GM19239 (cell line): ENCODE measurements at regions not wholly inside any gene's neighbourhood (a gene's known extent, or its start where the extent isn't known, plus 50 kb on each side); places are given as distances from the start of the nearest gene placed in this dataset.

Experiments
- DNase-seq: peaks from one replicate; pipeline ENCODE4 v3.0.0; 2011; ENCODE audit warnings: low spot score; ENCODE audit not compliant: insufficient read length
- FAIRE-seq: peaks from 2 replicates; lab custom pipeline; 2011; peaks lifted over from hg19 to GRCh38; lab: Jason Lieb, UNC

DNA sequence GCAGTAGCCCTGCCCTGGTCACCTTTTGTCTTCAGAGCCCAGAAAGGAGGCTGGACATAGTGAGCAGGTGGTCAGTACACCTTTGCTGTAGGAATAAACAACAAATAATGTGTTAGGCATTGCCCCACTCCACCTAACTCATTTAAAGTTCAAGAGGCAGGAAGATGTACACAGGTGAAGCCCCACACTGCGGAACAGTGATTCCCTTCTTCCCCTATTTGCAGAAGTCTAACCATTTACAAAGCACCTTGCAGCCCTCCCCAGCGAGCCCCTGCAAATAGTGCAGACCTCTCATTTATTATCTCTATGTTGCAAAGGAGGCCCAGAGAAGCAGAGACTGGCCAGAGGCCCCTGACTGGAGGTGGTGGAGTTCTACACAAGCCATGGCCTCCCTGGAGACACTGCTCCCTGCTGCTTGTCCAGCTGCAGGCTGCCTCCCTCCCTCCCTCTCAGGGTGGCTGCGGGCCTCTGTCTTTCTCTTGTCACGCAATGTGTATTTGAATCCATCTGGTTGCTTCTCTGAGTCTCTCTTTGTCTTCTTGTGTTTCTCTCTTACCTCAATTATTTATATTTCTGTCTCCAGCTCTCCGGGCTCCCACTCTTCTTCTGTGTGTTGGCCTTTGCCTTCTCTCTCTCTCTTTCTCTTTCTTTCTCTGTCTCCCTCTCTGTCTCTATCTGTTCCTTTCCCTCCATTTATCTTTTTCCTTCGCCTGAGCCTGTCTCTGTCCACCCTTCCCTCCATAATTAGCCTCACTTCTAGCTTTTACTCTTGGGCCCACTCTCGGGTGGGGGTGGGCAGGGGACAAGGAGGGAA is 59.1 kb upstream of the PRDM11 start:
- no peak for DNase-seq

DNA sequence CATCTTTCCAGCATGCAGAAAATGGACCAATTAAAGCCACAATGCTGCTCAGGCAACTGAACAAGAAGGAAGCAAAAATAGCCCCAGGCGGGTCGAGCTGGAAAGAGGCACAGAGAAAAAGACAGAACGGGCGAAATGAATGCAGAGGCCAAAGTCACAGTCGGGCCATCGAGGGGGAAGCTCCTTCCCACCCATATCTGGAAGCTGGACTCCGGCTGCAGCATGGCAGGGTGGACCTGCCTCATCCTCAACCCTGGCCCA is 58.6 kb upstream of the PRDM11 start:
- FAIRE-seq (no peak), DNase-seq (no peak)

More for the DNA sequence above, 59.1 kb upstream of the PRDM11 start:
- no peak for FAIRE-seq

DNA sequence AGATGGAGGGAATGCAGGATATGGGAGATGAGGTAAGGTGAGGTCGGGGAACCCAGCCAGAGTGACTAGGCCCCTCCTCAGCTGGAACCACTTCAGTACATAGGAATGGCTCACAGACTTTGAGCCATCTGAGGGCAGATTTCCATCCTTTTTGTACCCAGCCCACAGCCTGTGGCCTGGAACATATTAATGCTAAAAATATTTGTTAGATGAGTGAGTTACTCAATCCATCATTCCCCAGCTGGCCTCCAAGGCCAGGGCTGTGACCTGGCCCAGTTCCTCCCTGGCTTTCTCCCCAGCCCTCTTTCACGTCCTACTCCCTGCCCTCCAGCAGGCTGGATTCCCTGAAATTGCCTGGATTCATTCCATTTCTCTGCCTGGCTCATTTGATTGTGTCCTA is 57.2 kb upstream of the PRDM11 start:
- DNase-seq (no peak), FAIRE-seq (no peak)

DNA sequence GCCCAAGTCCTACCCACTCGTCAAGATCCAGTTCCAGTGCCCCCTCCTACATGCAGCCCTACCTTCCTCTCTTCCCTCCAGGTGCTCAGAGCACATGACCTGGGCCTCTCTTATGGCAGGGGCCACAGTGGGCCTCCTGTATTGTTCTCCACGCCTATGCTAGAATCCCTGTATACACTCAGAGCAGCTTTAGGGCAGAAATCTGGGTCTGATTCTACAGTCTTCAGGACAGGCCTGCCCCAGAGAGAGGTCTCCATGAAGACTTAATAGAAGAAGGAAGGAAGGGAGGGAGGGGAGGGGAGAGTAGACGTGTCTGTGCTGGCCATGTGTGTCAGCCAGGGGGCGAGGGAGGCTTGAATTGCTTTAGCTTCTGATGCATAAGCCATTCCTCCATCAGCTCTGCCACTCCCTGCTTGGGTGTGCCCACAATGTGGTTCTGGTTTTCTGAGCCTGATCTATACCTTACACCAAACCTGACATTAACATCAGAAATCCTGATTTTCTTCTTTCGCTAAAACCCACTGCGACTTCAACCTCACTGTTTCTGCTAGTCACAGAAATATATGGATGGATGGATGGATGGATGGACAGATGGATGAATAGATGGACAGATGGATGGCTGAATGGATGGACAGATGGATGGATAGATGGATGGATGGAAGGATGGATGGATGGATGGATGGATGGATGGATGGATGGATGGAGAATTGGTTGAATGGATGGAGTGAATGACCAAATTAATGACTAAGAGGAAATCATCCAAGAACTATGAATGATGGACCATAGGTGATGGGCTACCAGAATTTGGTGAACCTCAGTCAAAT is 56.6 kb upstream of the PRDM11 start:
- DNase-seq (no peak), FAIRE-seq (no peak)

DNA sequence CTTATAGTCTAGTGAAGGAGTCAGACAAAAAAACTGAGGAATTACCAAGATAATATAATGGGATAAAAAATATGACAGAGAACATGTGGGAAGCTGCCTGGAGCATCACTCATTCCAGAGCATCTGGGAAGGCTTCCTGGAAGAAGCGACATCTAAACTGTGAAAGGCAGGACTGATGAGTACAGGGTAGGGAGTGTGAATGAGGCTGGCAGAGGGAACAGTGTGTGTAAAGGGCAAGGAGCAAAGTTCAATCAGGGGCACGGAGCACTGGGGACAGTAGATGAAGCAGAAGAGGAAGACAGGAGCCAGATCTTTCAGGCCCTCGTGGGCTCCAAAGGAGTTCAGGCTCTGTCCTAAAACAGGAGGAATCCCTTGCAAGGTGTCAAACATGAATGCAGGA is 55.8 kb upstream of the PRDM11 start:
- DNase-seq (no peak), FAIRE-seq (no peak)

DNA sequence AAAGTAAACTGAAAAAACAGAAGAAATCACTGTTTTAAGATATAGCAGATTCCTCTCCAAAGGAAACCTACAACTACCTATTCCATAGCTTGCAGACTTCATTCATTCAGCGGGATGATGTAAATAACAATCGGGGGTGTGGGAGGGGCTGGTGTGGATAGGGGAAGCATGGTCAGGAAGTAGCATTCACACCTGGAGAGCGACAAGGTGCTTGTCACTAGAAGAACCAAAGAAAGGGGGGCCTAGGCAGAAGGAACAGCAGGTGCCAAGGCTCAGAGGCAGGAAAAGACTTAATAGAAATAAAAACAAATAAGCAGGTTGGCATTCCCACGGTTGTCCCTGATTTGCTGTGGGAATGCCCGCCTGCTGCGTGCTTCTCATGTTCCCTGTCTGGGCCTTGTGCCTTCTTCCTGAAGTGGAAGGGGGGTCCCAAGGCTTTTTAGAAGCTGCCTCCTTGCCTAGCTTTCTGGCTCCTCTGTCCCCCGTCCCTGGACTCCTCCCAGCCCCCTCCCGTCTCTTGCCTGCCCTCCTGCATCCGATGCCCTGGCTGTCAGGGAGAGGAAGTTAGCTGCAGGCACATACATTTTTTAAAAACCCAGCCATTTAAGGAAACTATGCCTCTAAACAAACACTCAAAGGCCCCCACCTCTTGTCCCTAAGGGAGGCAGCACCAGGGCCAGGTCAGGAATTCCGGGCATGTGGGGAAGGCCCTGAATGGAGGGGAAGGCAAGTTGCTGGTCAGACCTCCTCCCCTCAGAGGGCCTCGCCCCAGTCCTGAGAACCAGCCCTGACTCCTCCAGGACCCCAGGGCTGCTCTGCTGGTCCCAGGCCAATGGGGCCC is 54.7 kb upstream of the PRDM11 start:
- FAIRE-seq: no peak

DNA sequence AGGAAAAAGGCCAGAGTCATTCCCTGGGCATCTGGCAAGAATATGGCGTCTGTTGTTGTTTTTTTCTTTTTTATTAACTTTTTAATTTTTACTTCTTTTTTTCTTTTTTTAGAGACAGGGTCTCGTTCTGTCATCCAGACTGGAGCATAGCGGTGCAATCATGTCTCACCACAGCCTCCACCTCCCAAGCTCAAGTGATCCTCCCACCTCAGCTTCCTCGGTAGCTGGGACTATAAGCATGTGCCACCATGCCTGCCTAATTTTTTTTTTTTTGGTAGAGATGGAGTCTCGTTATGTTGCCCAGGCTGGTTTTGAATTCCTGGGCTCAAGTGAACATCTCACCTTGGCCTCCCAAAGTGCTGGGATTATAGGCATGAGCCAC is 54.0 kb upstream of the PRDM11 start:
- FAIRE-seq: no peak
- no peak for DNase-seq

More for the DNA sequence above, 54.7 kb upstream of the PRDM11 start:
- DNase-seq: no peak

DNA sequence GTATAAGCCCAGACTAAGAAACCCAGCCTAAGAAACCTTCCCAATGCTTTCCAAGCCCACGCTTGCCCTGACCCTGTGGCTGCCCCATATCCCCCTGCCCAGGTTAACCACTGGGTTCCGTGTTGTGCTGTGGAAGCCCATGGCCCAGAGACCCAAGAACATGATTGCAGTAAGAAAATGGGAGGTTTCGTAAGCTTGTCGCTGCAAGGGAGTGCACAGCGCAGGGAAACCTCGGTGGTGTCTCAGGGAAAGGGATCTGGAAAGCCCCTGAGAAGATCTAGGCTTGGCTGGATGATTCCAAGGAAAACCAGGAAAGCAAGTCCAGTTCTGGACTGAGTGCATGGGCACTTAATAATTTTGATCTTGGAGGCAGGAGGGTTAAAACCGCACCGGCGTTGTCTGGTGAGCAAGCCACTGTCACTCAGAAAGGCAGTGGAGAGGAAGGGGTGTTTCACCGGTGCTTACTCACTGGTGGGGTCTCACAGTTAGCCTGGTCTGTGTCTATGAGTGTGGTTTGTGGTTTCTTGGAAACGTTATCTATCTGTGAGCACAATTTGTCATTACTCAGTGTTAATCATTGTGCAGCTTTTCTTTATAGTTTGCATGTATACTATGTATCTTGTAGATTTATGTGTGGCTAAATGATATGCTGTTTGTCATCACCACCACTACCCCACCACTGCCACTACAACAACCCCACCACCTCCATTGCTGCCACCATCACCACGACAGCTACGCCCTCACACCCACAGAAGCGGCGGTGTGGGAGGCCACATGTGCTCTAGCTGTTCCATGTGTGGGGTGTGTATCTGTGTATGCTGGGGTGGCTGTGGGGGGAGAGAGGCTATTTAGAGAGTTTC is 53.3 kb upstream of the PRDM11 start:
- no peak for FAIRE-seq
- DNase-seq: no peak

DNA sequence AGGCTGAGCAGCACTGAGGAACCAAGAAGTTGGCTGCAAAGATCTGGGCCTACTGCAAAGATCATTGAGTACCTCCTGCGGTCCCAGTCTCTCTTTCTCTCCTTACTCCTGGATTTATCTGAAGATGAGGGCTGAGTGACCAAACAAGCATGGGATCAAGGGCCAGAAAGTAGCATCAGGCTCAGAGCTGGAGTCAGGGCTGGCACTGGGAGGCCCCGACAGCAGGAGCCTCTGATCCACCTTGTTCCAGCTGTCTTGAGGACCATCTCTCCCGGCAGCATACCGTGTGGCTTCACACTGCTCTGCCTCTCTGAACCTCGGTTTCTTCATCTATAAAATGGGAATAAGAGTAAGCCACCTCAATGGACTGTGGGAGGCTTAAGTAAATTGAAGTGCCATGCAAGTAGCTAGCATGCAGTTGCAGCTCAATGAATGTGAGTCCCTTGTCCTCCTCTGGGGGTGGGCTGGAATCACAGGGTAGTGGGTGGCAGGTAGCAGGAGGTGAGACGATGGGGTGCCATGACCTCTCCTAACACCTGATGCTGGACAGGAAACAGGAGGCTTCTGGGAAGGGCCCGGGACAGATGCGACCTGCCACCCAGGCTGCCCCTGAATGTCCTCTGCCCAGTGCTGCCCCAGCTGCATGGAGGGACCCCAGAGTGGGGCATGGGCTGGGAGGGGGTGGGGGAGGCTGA is 52.5 kb upstream of the PRDM11 start:
- FAIRE-seq: no peak
- no peak for DNase-seq

DNA sequence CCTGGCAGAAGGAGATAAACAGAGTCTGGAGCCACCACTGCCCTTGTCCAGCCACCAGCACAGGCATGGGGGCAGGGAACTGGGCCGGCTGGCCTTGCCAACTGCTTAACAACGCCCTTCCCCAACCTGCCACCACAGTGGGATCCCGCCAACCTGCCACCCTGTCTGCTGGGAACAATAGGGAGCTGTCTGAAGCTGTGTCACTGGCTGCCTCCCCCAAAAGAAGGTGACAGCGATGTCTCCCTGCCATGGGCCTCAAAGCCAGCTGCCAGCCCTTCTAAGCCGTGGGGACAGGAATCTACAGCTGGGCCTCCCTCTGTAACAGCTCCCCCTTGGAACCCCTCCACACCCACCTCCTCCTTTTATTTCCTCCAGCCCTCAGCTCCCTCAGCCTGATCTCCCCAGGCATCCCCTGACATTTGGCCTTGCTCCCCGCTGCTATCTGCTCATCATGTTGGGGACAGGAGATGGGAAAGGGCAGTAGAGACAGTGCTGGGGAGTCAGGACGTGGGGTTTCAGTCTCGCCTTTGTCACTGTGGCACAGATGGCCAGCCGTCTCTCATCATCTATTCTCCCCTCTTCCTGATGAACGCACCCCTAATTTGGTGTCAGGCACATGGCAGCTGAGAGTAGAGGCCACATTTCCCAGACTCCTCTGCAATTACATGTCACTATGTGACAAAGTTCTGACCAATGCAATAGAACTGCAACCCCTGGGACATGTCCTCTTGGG is 51.3 kb upstream of the PRDM11 start:
- FAIRE-seq (no peak), DNase-seq (no peak)

DNA sequence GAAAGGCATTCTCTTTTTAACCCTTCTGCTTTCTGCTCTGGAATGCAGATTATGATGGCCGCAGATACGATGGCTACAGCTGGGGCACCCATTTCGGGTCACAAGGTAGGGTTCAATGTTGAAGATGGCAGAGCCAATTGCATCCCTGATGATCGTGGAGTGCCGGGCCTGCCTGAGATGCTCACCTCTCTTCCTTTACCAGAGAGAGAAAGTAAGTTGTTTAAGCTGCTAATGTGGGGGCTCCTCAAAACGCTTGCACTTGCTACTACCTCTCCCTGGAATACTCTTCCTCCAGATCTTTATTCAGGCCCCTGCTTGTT is 50.8 kb upstream of the PRDM11 start:
- FAIRE-seq (no peak), DNase-seq (no peak)

DNA sequence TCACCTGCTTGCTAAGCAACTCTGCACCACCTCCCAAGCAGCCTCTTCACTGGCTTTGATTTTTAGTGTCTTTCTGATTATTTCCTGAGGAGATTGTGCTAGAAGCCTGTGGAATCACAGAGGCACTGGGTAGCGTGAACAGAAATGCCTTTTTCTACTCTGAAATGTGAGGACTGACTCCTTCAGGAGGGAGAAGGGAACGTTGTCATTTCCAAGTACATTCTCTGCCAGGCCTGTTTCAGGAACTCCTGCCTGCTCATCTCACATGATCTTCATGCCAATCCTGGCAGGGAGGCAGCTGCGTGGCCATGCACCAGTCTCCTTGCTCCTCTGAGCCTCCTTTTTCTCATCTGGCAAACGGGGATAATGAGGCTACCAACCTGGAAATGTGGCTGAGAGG is 49.8 kb upstream of the PRDM11 start:
- DNase-seq: no peak
- no peak for FAIRE-seq
